ENCODE measurements at regions not wholly inside any gene's neighbourhood (a gene's known extent, or its start where the extent isn't known, plus 50 kb on each side); places are given as distances from the start of the nearest gene placed in this dataset.

GRCh38 chr19:29305268-29305667, 92.3 kb upstream of the UQCRFS1 start:
- no peak for DNase-seq (ENCODE audit: low read depth)
- TF ChIP-seq CTCF (IDR thresholded peaks at IDR 0.05; ENCODE audit: insufficient read depth, low read length) = no peak
- H3K4me3 ChIP-seq (ENCODE audit: low read depth, low read length) = no peak overlapping the region

- no peak for DNase-seq (ENCODE audit: low read depth)
- TF ChIP-seq CTCF (IDR thresholded peaks at IDR 0.05; ENCODE audit: insufficient read depth, low read length) = no peak
Measured at GRCh38 chr19:29308977-29309590, 96.1 kb upstream of the UQCRFS1 start.

GRCh38 chr19:29309637-29310036, 96.7 kb upstream of the UQCRFS1 start:
- no peak for DNase-seq (ENCODE audit: low read depth)

More at GRCh38 chr19:29308977-29309590, 96.1 kb upstream of the UQCRFS1 start:
- no peak overlapping the region for H3K4me3 ChIP-seq (ENCODE audit: low read depth, low read length)

GRCh38 chr19:29311191-29311790, 98.3 kb upstream of the UQCRFS1 start:
- DNase-seq (ENCODE audit: low read depth) = no peak
- no peak overlapping the region for H3K4me3 ChIP-seq (ENCODE audit: low read depth, low read length)
- TF ChIP-seq CTCF (IDR thresholded peaks at IDR 0.05; ENCODE audit: insufficient read depth, low read length) = no peak

More at GRCh38 chr19:29309637-29310036, 96.7 kb upstream of the UQCRFS1 start:
- no peak for TF ChIP-seq CTCF (IDR thresholded peaks at IDR 0.05; ENCODE audit: insufficient read depth, low read length)
- H3K4me3 ChIP-seq (ENCODE audit: low read depth, low read length) = no peak overlapping the region

- H3K4me3 ChIP-seq (ENCODE audit: low read depth, low read length) = no peak overlapping the region
- no peak for TF ChIP-seq CTCF (IDR thresholded peaks at IDR 0.05; ENCODE audit: insufficient read depth, low read length)
- no peak for DNase-seq (ENCODE audit: low read depth)
Measured at GRCh38 chr19:29315556-29316190, 102.7 kb upstream of the UQCRFS1 start.

- no peak overlapping the region for H3K4me3 ChIP-seq (ENCODE audit: low read depth, low read length)
- DNase-seq (ENCODE audit: low read depth) = no peak
- no peak for TF ChIP-seq CTCF (IDR thresholded peaks at IDR 0.05; ENCODE audit: insufficient read depth, low read length)
Measured at GRCh38 chr19:29318581-29318980, 105.6 kb upstream of the UQCRFS1 start.

Measured in fibroblast of the aortic adventitia (primary cell).